ENCODE measurements at regions not wholly inside any gene's neighbourhood (a gene's known extent, or its start where the extent isn't known, plus 50 kb on each side); places are given as distances from the start of the nearest gene placed in this dataset.
"Not testable (repeated sequence)": the region's sequence is repeated elsewhere in the genome, so short reads cannot be mapped to it uniquely, and the experiment has no call there.

- peak; percentile 17 for DNase-seq
Observed at GRCh38 chr9:78121488-78121887, 89.9 kb upstream of the GNAQ start.

GRCh38 chr9:78118742-78119473, 87.3 kb upstream of the GNAQ start:
- no peak for DNase-seq

- no peak for DNase-seq
Observed at GRCh38 chr9:78115073-78115472, 83.5 kb upstream of the GNAQ start.

GRCh38 chr9:78114581-78114980, 83.0 kb upstream of the GNAQ start:
- no peak for DNase-seq

GRCh38 chr9:78112406-78112805, 80.8 kb upstream of the GNAQ start:
- no peak for DNase-seq

- DNase-seq: no peak
Observed at GRCh38 chr9:78112004-78112403, 80.4 kb upstream of the GNAQ start.

- DNase-seq: no peak
Observed at GRCh38 chr9:78109075-78109474, 77.5 kb upstream of the GNAQ start.

GRCh38 chr9:78106586-78106985, 75.0 kb upstream of the GNAQ start:
- DNase-seq: not testable (repeated sequence)

- no peak for DNase-seq
Observed at GRCh38 chr9:78103971-78104433, 72.4 kb upstream of the GNAQ start.

GRCh38 chr9:78101247-78101646, 69.6 kb upstream of the GNAQ start:
- DNase-seq: no peak

- no peak for DNase-seq
Observed at GRCh38 chr9:78097541-78097940, 65.9 kb upstream of the GNAQ start.

GRCh38 chr9:78091731-78092130, 60.1 kb upstream of the GNAQ start:
- DNase-seq: no peak

- no peak for DNase-seq
Observed at GRCh38 chr9:78089111-78089510, 57.5 kb upstream of the GNAQ start.

GRCh38 chr9:78088190-78088589, 56.6 kb upstream of the GNAQ start:
- DNase-seq: not testable (repeated sequence)
